IMR-90 (cell line): ENCODE measurements at regions not wholly inside any gene's neighbourhood (a gene's known extent, or its start where the extent isn't known, plus 50 kb on each side); places are given as distances from the start of the nearest gene placed in this dataset.

Experiments used
- ATAC-seq: fragments of 200-7000 bp; cut with Tn5 transposase; 2 replicates; pipeline ENCODE4 v1.9.1; 2020; ENCODE audit warnings: low read depth, mild to moderate bottlenecking, moderate library complexity
- BruUV-seq: library from RNA; stranded (reverse); fragments of 400-500 nt; replicated peaks from 2 replicates; lab custom pipeline; 2021; lab: Mats Ljungman, UMichigan
- CTCF ChIA-PET: fragments of 300-600 bp; formaldehyde crosslinking; extraction: SDS; loops from one replicate; lab custom pipeline; 2021; ENCODE audit warnings: antibody characterized with exemption; lab: Yijun Ruan, JAX
- POLR2A ChIA-PET: fragments of 300-600 bp; sonication (Branson Sonifier 250); formaldehyde crosslinking; loops from one replicate; lab custom pipeline; 2022; ENCODE audit warnings: antibody characterized with exemption; ENCODE audit not compliant: unreplicated experiment; lab: Charles Lee
- DNase-seq: peaks from one replicate; pipeline ENCODE4 v3.0.0; 2013
- H2AFZ ChIP-seq: replicated peaks from 2 replicates; pipeline ENCODE3; 2013; ENCODE audit warnings: low read length, mild to moderate bottlenecking; ENCODE audit not compliant: poor library complexity
- H2AK5ac ChIP-seq: 2 replicates; pipeline ENCODE4 v1.6.1; 2013; ENCODE audit warnings: low read depth, low read length, inconsistent platforms
- H2AK9ac ChIP-seq: replicated peaks from 2 replicates; pipeline ENCODE3; 2013; ENCODE audit warnings: mild to moderate bottlenecking, low read depth, low read length, moderate library complexity; ENCODE audit not compliant: poor library complexity
- H2BK120ac ChIP-seq: 2 replicates; pipeline ENCODE4 v1.6.1; 2013; ENCODE audit warnings: low read depth, low read length, inconsistent platforms
- H2BK15ac ChIP-seq: 3 replicates; pipeline ENCODE4 v1.6.1; 2013; ENCODE audit warnings: low read depth, low read length, inconsistent platforms
- H2BK20ac ChIP-seq: 2 replicates; pipeline ENCODE4 v1.6.1; 2013; ENCODE audit warnings: low read depth, mild to moderate bottlenecking, inconsistent platforms, low read length, moderate library complexity
- H2BK5ac ChIP-seq: 2 replicates; pipeline ENCODE4 v1.6.1; 2013; ENCODE audit warnings: mild to moderate bottlenecking, low read depth, low read length, inconsistent platforms; ENCODE audit not compliant: poor library complexity, severe bottlenecking
- H3K14ac ChIP-seq: replicated peaks from 2 replicates; pipeline ENCODE4 v1.6.1; 2013; ENCODE audit warnings: low read depth, low read length, inconsistent platforms
- H3K18ac ChIP-seq: 2 replicates; pipeline ENCODE4 v1.6.1; 2013; ENCODE audit warnings: low read depth, low read length, control low read depth
- H3K23ac ChIP-seq: 2 replicates; pipeline ENCODE4 v1.6.1; 2013; ENCODE audit warnings: low read depth, low read length, inconsistent platforms
- H3K27ac ChIP-seq: 2 replicates; pipeline ENCODE4 v1.5.1; 2013; ENCODE audit warnings: mild to moderate bottlenecking, control low read depth, low read length; ENCODE audit not compliant: insufficient read depth
- H3K27me3 ChIP-seq: 2 replicates; pipeline ENCODE4 v1.6.1; 2013; ENCODE audit warnings: low read length; ENCODE audit not compliant: control insufficient read depth, insufficient read depth
- H3K36me3 ChIP-seq: 2 replicates; pipeline ENCODE4 v1.6.1; 2013; ENCODE audit warnings: low read length, mixed read lengths; ENCODE audit not compliant: control insufficient read depth, insufficient read depth
- H3K4ac ChIP-seq: 2 replicates; pipeline ENCODE4 v1.6.1; 2013; ENCODE audit warnings: low read depth, low read length, inconsistent platforms
- H3K4me1 ChIP-seq: 2 replicates; pipeline ENCODE4 v1.6.1; 2013; ENCODE audit warnings: low read length, mixed read lengths; ENCODE audit not compliant: control insufficient read depth, insufficient read depth
- H3K4me2 ChIP-seq: 2 replicates; pipeline ENCODE4 v1.6.1; 2013; ENCODE audit warnings: low read depth, mild to moderate bottlenecking, control low read depth, low read length, moderate library complexity
- H3K4me3 ChIP-seq: 2 replicates; pipeline ENCODE4 v1.5.1; 2013; ENCODE audit warnings: low read depth, mild to moderate bottlenecking, control low read depth, low read length, moderate library complexity; ENCODE audit not compliant: insufficient read depth
- H3K56ac ChIP-seq: 2 replicates; pipeline ENCODE4 v1.6.1; 2013; ENCODE audit warnings: low read length, inconsistent platforms; ENCODE audit not compliant: insufficient read depth; ENCODE audit errors: extremely low read depth
- H3K79me1 ChIP-seq, 2 experiments: 2 replicates each; pipeline ENCODE4 v1.6.1; 2013; ENCODE audit warnings: low read length in 2 of 2, inconsistent platforms in 1 of 2, low read depth in 1 of 2
- H3K9ac ChIP-seq: 2 replicates; pipeline ENCODE4 v1.6.1; 2013; ENCODE audit warnings: low read depth, low read length, control low read depth
- H3K9me1 ChIP-seq: 2 replicates; pipeline ENCODE4 v1.6.1; 2013; ENCODE audit warnings: low read length, inconsistent platforms; ENCODE audit not compliant: insufficient read depth
- H3K9me3 ChIP-seq: 2 replicates; pipeline ENCODE4 v1.6.1; 2013; ENCODE audit warnings: low read length; ENCODE audit not compliant: control insufficient read depth, insufficient read depth
- H4K20me1 ChIP-seq: 2 replicates; pipeline ENCODE4 v1.6.1; 2013; ENCODE audit warnings: low read length, inconsistent platforms; ENCODE audit not compliant: insufficient read depth
- H4K5ac ChIP-seq: 2 replicates; pipeline ENCODE4 v1.6.1; 2013; ENCODE audit warnings: mild to moderate bottlenecking, low read depth, low read length, control low read depth
- H4K8ac ChIP-seq, 2 experiments: 2 replicates each; pipeline ENCODE4 v1.6.1; 2013; ENCODE audit warnings: low read depth in 2 of 2, low read length in 2 of 2, control low read depth in 1 of 2, inconsistent platforms in 1 of 2
- H4K91ac ChIP-seq: 2 replicates; pipeline ENCODE4 v1.6.1; 2013; ENCODE audit warnings: low read depth, low read length, inconsistent platforms; ENCODE audit not compliant: insufficient read depth
- BHLHE40 ChIP-seq: fragments of 150-350 bp; IDR thresholded peaks from 2 replicates; pipeline ENCODE4 v1.6.1; 2016; ENCODE audit warnings: mild to moderate bottlenecking, low read depth, low read length
- CEBPB ChIP-seq: IDR thresholded peaks from 2 replicates; pipeline ENCODE4 v1.6.1; 2012; ENCODE audit warnings: low read depth, low read length, improper control_type of control experiment
- CHD1 ChIP-seq: IDR thresholded peaks from 2 replicates; pipeline ENCODE4 v1.6.1; 2012; ENCODE audit warnings: low read depth, low read length, improper control_type of control experiment
- CTCF ChIP-seq: conservative IDR thresholded peaks from 2 replicates; pipeline ENCODE4 v1.5.1; 2012; ENCODE audit warnings: mild to moderate bottlenecking, low read depth, low read length, improper control_type of control experiment
- ELK1 ChIP-seq: fragments of 150-350 bp; IDR thresholded peaks from 2 replicates; pipeline ENCODE4 v1.6.1; 2016; ENCODE audit warnings: low read depth, mild to moderate bottlenecking, low read length, moderate library complexity, borderline replicate concordance
- FOS ChIP-seq: fragments of 150-350 bp; IDR thresholded peaks from 2 replicates; pipeline ENCODE4 v1.6.1; 2016; ENCODE audit warnings: low read depth, low read length
- MAFK ChIP-seq: IDR thresholded peaks from 2 replicates; pipeline ENCODE4 v1.6.1; 2012; ENCODE audit warnings: low read depth, low read length, improper control_type of control experiment
- MAZ ChIP-seq: IDR thresholded peaks from 2 replicates; pipeline ENCODE4 v1.6.1; 2012; ENCODE audit warnings: low read depth, mild to moderate bottlenecking, low read length, improper control_type of control experiment, moderate library complexity, borderline replicate concordance
- MXI1 ChIP-seq: IDR thresholded peaks from 2 replicates; pipeline ENCODE4 v1.6.1; 2012; ENCODE audit warnings: low read depth, mild to moderate bottlenecking, low read length, moderate library complexity, borderline replicate concordance
- NFE2L2 ChIP-seq: fragments of 150-350 bp; IDR thresholded peaks from 2 replicates; pipeline ENCODE4 v1.6.1; 2016; ENCODE audit warnings: low read depth, mild to moderate bottlenecking, low read length
- POLR2A ChIP-seq: IDR thresholded peaks from 2 replicates; pipeline ENCODE4 v1.6.1; 2012; ENCODE audit warnings: mild to moderate bottlenecking, low read depth, low read length
- RAD21 ChIP-seq: IDR thresholded peaks from 2 replicates; pipeline ENCODE4 v1.6.1; 2012; ENCODE audit warnings: low read length, improper control_type of control experiment
- RCOR1 ChIP-seq: IDR thresholded peaks from 2 replicates; pipeline ENCODE4 v1.6.1; 2012; ENCODE audit warnings: mild to moderate bottlenecking, low read length, improper control_type of control experiment; ENCODE audit not compliant: insufficient replicate concordance
- RFX5 ChIP-seq: IDR thresholded peaks from 2 replicates; pipeline ENCODE4 v1.8.0; 2012; ENCODE audit warnings: low read depth, mild to moderate bottlenecking, low read length, moderate library complexity
- SMC3 ChIP-seq: fragments of 150-350 bp; IDR thresholded peaks from 2 replicates; pipeline ENCODE4 v1.6.1; 2016; ENCODE audit warnings: low read depth, mild to moderate bottlenecking, antibody characterized with exemption, low read length, moderate library complexity
- USF2 ChIP-seq: fragments of 150-350 bp; IDR thresholded peaks from 2 replicates; pipeline ENCODE4 v1.6.1; 2017; ENCODE audit warnings: mild to moderate bottlenecking, antibody characterized with exemption, low read length, low read depth
- WGBS, 2 experiments: methylation state at CpG; one replicate each; pipeline versions ENCODE4 v1.1.5 to v1.1.7; 2013; ENCODE audit warnings: missing lambda C conversion rate in 2 of 2; ENCODE audit not compliant: insufficient read length in 1 of 2; ENCODE audit errors: extremely low coverage in 2 of 2; 5-methylcytosine and 5-hydroxymethylcytosine counted together
- dilution Hi-C: fragments of 300-500 bp; cut with HindIII; formaldehyde crosslinking; loops from one replicate; pipeline ENCODE4 v1.14.3; 2018; ENCODE audit warnings: low sequenced_read_pairs; ENCODE audit not compliant: unreplicated experiment
- in situ Hi-C: fragments of 300-500 bp; cut with MboI; formaldehyde crosslinking; loops from 3 replicates; pipeline ENCODE4 v1.14.3; 2019; ENCODE audit warnings: low sequenced_read_pairs, inconsistent platforms, mixed read lengths
- intact Hi-C: fragments of 100-400 bp; cut with micrococcal nuclease; formaldehyde crosslinking; loops from 2 replicates; pipeline ENCODE4 v1.10.0; 2022

GRCh38 chr7:106337754-106338153 is 53.0 kb upstream of the NAMPT start:
- Histone ChIP-seq H2BK120ac (no peak overlapping the region), H4K5ac (no peak overlapping the region), H3K4ac (no peak overlapping the region), H3K23ac (no peak overlapping the region), H3K56ac (no peak overlapping the region), H3K4me1 (no peaks in the 10 kb centered on the region), H3K79me1 (no peaks in the 10 kb centered on the region), H3K4me3 (no peak overlapping the region), H3K36me3 (no peaks in the 10 kb centered on the region), H3K18ac (no peak overlapping the region), H3K14ac (no peak overlapping the region), H2AK9ac (no peak overlapping the region), H4K20me1 (no peaks in the 10 kb centered on the region), H3K9me3 (peaks cover 13% of the 10 kb centered on the region), H2BK15ac (no peak overlapping the region), H2AFZ (no peak overlapping the region), H2BK5ac (no peak overlapping the region), H3K27me3 (no peaks in the 10 kb centered on the region), H3K27ac (no peak overlapping the region), H3K9me1 (no peaks in the 10 kb centered on the region), H2AK5ac (no peak overlapping the region), H2BK20ac (no peak overlapping the region), H3K9ac (no peak overlapping the region), H4K91ac (no peak overlapping the region), H3K4me2 (no peak overlapping the region), H4K8ac (no peak overlapping the region)
- no TSS peak for BruUV-seq
- WGBS, 2 experiments: no CpG with 5 or more reads among the region's 2 CpGs
- ChIA-PET CTCF (no interaction called here), POLR2A (no interaction called here)
- TF ChIP-seq MAZ: no peak
- TF ChIP-seq MAFK: no peak
- TF ChIP-seq USF2: no peak
- TF ChIP-seq ELK1: no peak
- no peak for TF ChIP-seq SMC3
- TF ChIP-seq RCOR1: no peak
- no peak for TF ChIP-seq CTCF
- TF ChIP-seq CHD1: no peak
- no peak for TF ChIP-seq RFX5
- TF ChIP-seq MXI1: no peak
- TF ChIP-seq POLR2A: no peak
- no peak for TF ChIP-seq NFE2L2
- no peak for TF ChIP-seq BHLHE40
- TF ChIP-seq FOS: no peak
- no peak for TF ChIP-seq RAD21
- TF ChIP-seq CEBPB: no peak
- in situ Hi-C loops: no loop called here
- ATAC-seq: no peak
- dilution Hi-C loops: no loop called here
- intact Hi-C loops: no loop called here
- no peak for DNase-seq
